Loucy (cell line): ENCODE measurements at regions not wholly inside any gene's neighbourhood (a gene's known extent, or its start where the extent isn't known, plus 50 kb on each side); places are given as distances from the start of the nearest gene placed in this dataset.

ENCODE experiments used
- H2AFZ ChIP-seq: fragments of 200-600 bp; sonication (generic); 2 replicates; pipeline ENCODE4 v1.6.0; 2016; ENCODE audit warnings: antibody characterized with exemption, mild to moderate bottlenecking, low read length, moderate library complexity
- H3F3A ChIP-seq: fragments of 200-600 bp; 2 replicates; pipeline ENCODE4 v1.6.0; 2016; ENCODE audit warnings: antibody characterized with exemption, low read depth, mild to moderate bottlenecking
- H3K27me3 ChIP-seq: fragments of 200-600 bp; sonication (generic); 2 replicates; pipeline ENCODE4 v1.6.1; 2014; ENCODE audit warnings: low read length, mild to moderate bottlenecking; ENCODE audit not compliant: insufficient read depth, poor library complexity, severe bottlenecking
- H3K36me3 ChIP-seq: fragments of 200-600 bp; sonication (generic); 2 replicates; pipeline ENCODE4 v1.6.1; 2016; ENCODE audit warnings: low read length; ENCODE audit not compliant: insufficient read depth
- H3K4me1 ChIP-seq: fragments of 200-600 bp; sonication (generic); 2 replicates; pipeline ENCODE4 v1.5.1; 2014; ENCODE audit warnings: low read length, mild to moderate bottlenecking; ENCODE audit not compliant: insufficient read depth, poor library complexity, severe bottlenecking
- H3K4me2 ChIP-seq: fragments of 200-600 bp; sonication (generic); 2 replicates; pipeline ENCODE4 v1.6.0; 2014; ENCODE audit warnings: antibody characterized with exemption, low read length, low read depth, mild to moderate bottlenecking; ENCODE audit not compliant: poor library complexity, severe bottlenecking
- H3K4me3 ChIP-seq: fragments of 200-600 bp; sonication (generic); 2 replicates; pipeline ENCODE4 v1.5.1; 2014; ENCODE audit warnings: low read length, mild to moderate bottlenecking, mixed read lengths; ENCODE audit not compliant: poor library complexity, severe bottlenecking
- H3K79me2 ChIP-seq: fragments of 200-600 bp; sonication (generic); 2 replicates; pipeline ENCODE4 v1.6.1; 2014; ENCODE audit warnings: low read length; ENCODE audit not compliant: insufficient read depth
- H3K9ac ChIP-seq: fragments of 200-600 bp; sonication (generic); 2 replicates; pipeline ENCODE4 v1.6.0; 2014; ENCODE audit warnings: mild to moderate bottlenecking, low read depth, low read length, moderate library complexity; ENCODE audit not compliant: poor library complexity, severe bottlenecking
- H3K9me2 ChIP-seq: fragments of 200-600 bp; sonication (generic); replicated peaks from 2 replicates; pipeline ENCODE4 v1.6.1; 2016; ENCODE audit warnings: low read depth, low read length, mixed read lengths
- H3K9me3 ChIP-seq: fragments of 200-600 bp; sonication (generic); 2 replicates; pipeline ENCODE4 v1.6.1; 2014; ENCODE audit warnings: mild to moderate bottlenecking, antibody characterized with exemption, low read length, low read depth; ENCODE audit not compliant: insufficient read depth
- H4K20me1 ChIP-seq: fragments of 200-600 bp; sonication (generic); 2 replicates; pipeline ENCODE4 v1.6.0; 2014; ENCODE audit warnings: antibody characterized with exemption, low read length, mild to moderate bottlenecking; ENCODE audit not compliant: insufficient read depth, poor library complexity, severe bottlenecking
- EZH2phosphoT487 ChIP-seq: fragments of 200-600 bp; IDR thresholded peaks from 2 replicates; pipeline ENCODE4 v1.6.1; 2018; ENCODE audit warnings: antibody characterized with exemption, mild to moderate bottlenecking, moderate library complexity, borderline replicate concordance
- TF ChIP-seq, protein P1 (sequence below): fragments of 200-600 bp; sonication (generic); conservative IDR thresholded peaks from 2 replicates; pipeline ENCODE4 v1.5.1; 2014; ENCODE audit warnings: mild to moderate bottlenecking, antibody characterized with exemption, low read length

DNA sequence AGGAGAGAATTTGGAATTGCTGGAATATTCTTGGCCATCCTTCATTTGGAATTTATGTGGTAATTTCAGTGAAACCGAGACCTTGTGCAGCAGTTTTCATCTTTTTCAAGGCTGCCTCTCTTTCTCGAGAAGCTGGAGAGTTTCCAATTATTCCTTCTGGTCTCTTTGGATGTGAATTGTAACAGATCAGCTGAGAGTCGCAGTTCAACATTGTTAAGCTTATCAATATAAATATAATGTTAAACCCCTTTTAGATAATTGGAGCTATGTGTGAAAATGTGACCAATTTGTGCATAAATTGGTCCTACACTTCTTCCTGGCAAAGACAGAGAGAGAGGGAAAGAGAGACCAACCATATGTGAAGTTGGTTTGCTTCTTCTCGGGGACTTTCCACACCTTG lies 425.6 kb downstream of the TSHZ3 start:
- Histone ChIP-seq H3K79me2 (no peaks in the 10 kb centered on the region), H4K20me1 (no peaks in the 10 kb centered on the region), H3K27me3 (no peaks in the 10 kb centered on the region), H3K4me3 (no peak overlapping the region), H3K4me1 (no peaks in the 10 kb centered on the region), H3K9me3 (peaks cover 6% of the 10 kb centered on the region; the same call in 1 of the 2 replicates), H3K9ac (no peak overlapping the region), H3K36me3 (no peaks in the 10 kb centered on the region), H3F3A (no peaks in the 10 kb centered on the region), H3K9me2 (no peaks in the 10 kb centered on the region), H2AFZ (no peak overlapping the region), H3K4me2 (no peak overlapping the region)
- no peak for TF ChIP-seq EZH2phosphoT487
- TF ChIP-seq, protein P1, sequence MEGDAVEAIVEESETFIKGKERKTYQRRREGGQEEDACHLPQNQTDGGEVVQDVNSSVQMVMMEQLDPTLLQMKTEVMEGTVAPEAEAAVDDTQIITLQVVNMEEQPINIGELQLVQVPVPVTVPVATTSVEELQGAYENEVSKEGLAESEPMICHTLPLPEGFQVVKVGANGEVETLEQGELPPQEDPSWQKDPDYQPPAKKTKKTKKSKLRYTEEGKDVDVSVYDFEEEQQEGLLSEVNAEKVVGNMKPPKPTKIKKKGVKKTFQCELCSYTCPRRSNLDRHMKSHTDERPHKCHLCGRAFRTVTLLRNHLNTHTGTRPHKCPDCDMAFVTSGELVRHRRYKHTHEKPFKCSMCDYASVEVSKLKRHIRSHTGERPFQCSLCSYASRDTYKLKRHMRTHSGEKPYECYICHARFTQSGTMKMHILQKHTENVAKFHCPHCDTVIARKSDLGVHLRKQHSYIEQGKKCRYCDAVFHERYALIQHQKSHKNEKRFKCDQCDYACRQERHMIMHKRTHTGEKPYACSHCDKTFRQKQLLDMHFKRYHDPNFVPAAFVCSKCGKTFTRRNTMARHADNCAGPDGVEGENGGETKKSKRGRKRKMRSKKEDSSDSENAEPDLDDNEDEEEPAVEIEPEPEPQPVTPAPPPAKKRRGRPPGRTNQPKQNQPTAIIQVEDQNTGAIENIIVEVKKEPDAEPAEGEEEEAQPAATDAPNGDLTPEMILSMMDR = no peak

DNA sequence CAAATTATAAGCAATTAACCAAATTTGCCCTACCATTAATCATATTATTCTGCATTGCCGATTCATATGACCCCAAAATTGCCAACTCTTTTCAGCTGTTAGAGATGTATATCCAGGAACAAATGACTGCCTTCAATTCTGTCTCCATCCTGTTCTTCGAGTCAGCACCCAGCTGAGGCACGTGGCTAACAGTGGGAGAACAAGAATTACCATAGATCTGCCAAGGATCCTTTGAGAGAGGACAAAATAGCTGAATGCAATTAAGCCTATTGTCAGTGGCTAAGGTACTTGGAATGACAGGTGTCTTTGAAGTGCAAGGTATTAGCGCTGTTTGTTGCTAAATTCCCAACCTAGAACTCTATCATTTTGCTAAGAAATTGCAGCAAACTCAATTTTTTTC lies 426.1 kb downstream of the TSHZ3 start:
- H3K4me1 ChIP-seq = no peaks in the 10 kb centered on the region
- H3F3A ChIP-seq = no peaks in the 10 kb centered on the region
- no peak overlapping the region for H3K4me3 ChIP-seq
- H2AFZ ChIP-seq = no peak overlapping the region
- no peaks in the 10 kb centered on the region for H4K20me1 ChIP-seq
- H3K9ac ChIP-seq = no peak overlapping the region
- H3K27me3 ChIP-seq = no peaks in the 10 kb centered on the region
- H3K9me3 ChIP-seq = peaks cover 2% of the 10 kb centered on the region; the same call in 1 of the 2 replicates
- no peaks in the 10 kb centered on the region for H3K36me3 ChIP-seq
- H3K9me2 ChIP-seq = no peaks in the 10 kb centered on the region
- no peak overlapping the region for H3K4me2 ChIP-seq
- H3K79me2 ChIP-seq = no peaks in the 10 kb centered on the region
- TF ChIP-seq EZH2phosphoT487 = no peak
- TF ChIP-seq, protein P1 = no peak

DNA sequence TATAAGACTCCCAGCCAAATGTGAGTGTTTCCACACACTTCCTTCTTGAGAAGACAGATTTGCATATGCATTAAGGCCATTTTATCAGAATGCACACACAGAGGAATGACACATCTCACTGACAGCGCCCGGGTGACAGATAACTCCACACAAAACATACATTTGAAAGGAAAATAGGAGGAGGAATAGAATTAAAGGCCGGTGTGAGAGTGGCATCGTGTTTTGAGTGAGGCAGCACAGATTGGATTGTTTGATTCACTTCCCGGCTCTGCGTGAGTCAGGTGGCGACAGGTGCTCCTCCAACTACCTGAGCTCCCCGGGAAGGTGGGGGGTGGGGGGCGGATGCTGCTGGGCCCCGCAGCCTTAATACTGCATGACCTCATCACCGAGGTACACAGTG lies 429.0 kb downstream of the TSHZ3 start:
- H3K9ac ChIP-seq = no peak overlapping the region
- no peak overlapping the region for H3K4me2 ChIP-seq
- no peak for TF ChIP-seq EZH2phosphoT487
- TF ChIP-seq, protein P1 = no peak
- H3K4me3 ChIP-seq = no peak overlapping the region
- no peaks in the 10 kb centered on the region for H3K36me3 ChIP-seq
- no peaks in the 10 kb centered on the region for H3K9me2 ChIP-seq
- H2AFZ ChIP-seq = no peak overlapping the region
- H3K9me3 ChIP-seq = peaks cover 2% of the 10 kb centered on the region; the same call in 1 of the 2 replicates
- H3F3A ChIP-seq = no peaks in the 10 kb centered on the region
- no peaks in the 10 kb centered on the region for H4K20me1 ChIP-seq
- no peaks in the 10 kb centered on the region for H3K27me3 ChIP-seq
- H3K4me1 ChIP-seq = no peaks in the 10 kb centered on the region
- no peaks in the 10 kb centered on the region for H3K79me2 ChIP-seq
